ENCODE measurements at regions not wholly inside any gene's neighbourhood (a gene's known extent, or its start where the extent isn't known, plus 50 kb on each side); places are given as distances from the start of the nearest gene placed in this dataset.
"Not testable (repeated sequence)": the region's sequence is repeated elsewhere in the genome, so short reads cannot be mapped to it uniquely, and the experiment has no call there.

- H3K4me3 ChIP-seq (ENCODE audit: control insufficient read depth, low read depth, low read length): no peak overlapping the region
- no peak for TF ChIP-seq CTCF (IDR thresholded peaks at IDR 0.05; ENCODE audit: control insufficient read depth, insufficient read depth, low read depth, low read length, missing control alignments)
- DNase-seq (ENCODE audit: low read depth): no peak
Measured at GRCh38 chr6:6091608-6092002, 84.9 kb upstream of the NRN1 start.

- no peak overlapping the region for H3K4me3 ChIP-seq (ENCODE audit: control insufficient read depth, low read depth, low read length)
- no peak for DNase-seq (ENCODE audit: low read depth)
- TF ChIP-seq CTCF (IDR thresholded peaks at IDR 0.05; ENCODE audit: control insufficient read depth, insufficient read depth, low read depth, low read length, missing control alignments): no peak
Measured at GRCh38 chr6:6090861-6091607, 84.3 kb upstream of the NRN1 start.

GRCh38 chr6:6085928-6086668, 79.4 kb upstream of the NRN1 start:
- no peak for DNase-seq (ENCODE audit: low read depth)
- H3K4me3 ChIP-seq (ENCODE audit: control insufficient read depth, low read depth, low read length): no peak overlapping the region
- TF ChIP-seq CTCF (IDR thresholded peaks at IDR 0.05; ENCODE audit: control insufficient read depth, insufficient read depth, low read depth, low read length, missing control alignments): no peak

GRCh38 chr6:6080975-6081374, 74.2 kb upstream of the NRN1 start:
- TF ChIP-seq CTCF (IDR thresholded peaks at IDR 0.05; ENCODE audit: control insufficient read depth, insufficient read depth, low read depth, low read length, missing control alignments): no peak
- no peak overlapping the region for H3K4me3 ChIP-seq (ENCODE audit: control insufficient read depth, low read depth, low read length)
- DNase-seq (ENCODE audit: low read depth): no peak

GRCh38 chr6:6074190-6074589, 67.5 kb upstream of the NRN1 start:
- no peak overlapping the region for H3K4me3 ChIP-seq (ENCODE audit: control insufficient read depth, low read depth, low read length)
- no peak for DNase-seq (ENCODE audit: low read depth)
- TF ChIP-seq CTCF (IDR thresholded peaks at IDR 0.05; ENCODE audit: control insufficient read depth, insufficient read depth, low read depth, low read length, missing control alignments): no peak

GRCh38 chr6:6068157-6068556, 61.4 kb upstream of the NRN1 start:
- not testable (repeated sequence) for DNase-seq (ENCODE audit: low read depth); H3K4me3 ChIP-seq (ENCODE audit: control insufficient read depth, low read depth, low read length)

GRCh38 chr6:6058054-6058444, 51.3 kb upstream of the NRN1 start:
- no peak overlapping the region for H3K4me3 ChIP-seq (ENCODE audit: control insufficient read depth, low read depth, low read length)
- DNase-seq (ENCODE audit: low read depth): no peak
- no peak for TF ChIP-seq CTCF (IDR thresholded peaks at IDR 0.05; ENCODE audit: control insufficient read depth, insufficient read depth, low read depth, low read length, missing control alignments)
